Kidney epithelial cell (primary cell): ENCODE measurements at regions not wholly inside any gene's neighbourhood (a gene's known extent, or its start where the extent isn't known, plus 50 kb on each side); places are given as distances from the start of the nearest gene placed in this dataset.

ENCODE experiments used
- DNase-seq: peaks from one replicate; pipeline ENCODE4 v3.0.0-alpha.2; 2010; ENCODE audit warnings: low read depth
- H3K27me3 ChIP-seq: 2 replicates; pipeline ENCODE4 v1.6.0; 2011; ENCODE audit warnings: low read length; ENCODE audit not compliant: control insufficient read depth, insufficient read depth
- H3K36me3 ChIP-seq: 2 replicates; pipeline ENCODE4 v1.5.1; 2011; ENCODE audit warnings: low read length; ENCODE audit not compliant: control insufficient read depth, insufficient read depth
- H3K4me3 ChIP-seq: 2 replicates; pipeline ENCODE4 v1.5.1; 2011; ENCODE audit warnings: low read depth, mild to moderate bottlenecking, control low read depth, low read length
- CTCF ChIP-seq: IDR thresholded peaks from 2 replicates; pipeline ENCODE4 v1.5.1; 2011; ENCODE audit warnings: mild to moderate bottlenecking, moderate library complexity, low read length, control low read depth, inconsistent platforms; ENCODE audit not compliant: insufficient read depth, poor library complexity, severe bottlenecking

DNA sequence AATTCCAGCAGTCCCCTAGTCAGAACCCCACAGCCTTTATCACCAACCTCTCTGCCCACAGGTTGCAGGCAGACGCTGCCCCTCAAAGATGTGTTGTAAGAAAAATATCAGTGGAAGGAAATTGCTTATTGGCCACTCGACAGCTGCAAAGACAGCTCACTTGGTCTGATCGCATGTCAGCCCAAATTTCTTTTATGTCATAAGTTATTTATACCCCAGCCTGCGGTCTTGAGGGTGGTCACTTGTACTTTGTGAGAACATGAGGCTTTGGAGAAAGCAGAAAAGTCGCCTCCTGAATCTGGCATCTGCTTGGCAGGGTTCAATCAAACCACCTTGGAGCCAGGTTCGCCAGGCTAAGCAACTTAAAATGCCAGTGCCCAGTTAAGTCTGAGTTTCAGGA, 236.5 kb upstream of the CDH4 start:
- Histone ChIP-seq H3K27me3 (no peaks in the 10 kb centered on the region), H3K4me3 (no peak overlapping the region), H3K36me3 (no peaks in the 10 kb centered on the region)
- DNase-seq = no peak
- no peak for TF ChIP-seq CTCF

DNA sequence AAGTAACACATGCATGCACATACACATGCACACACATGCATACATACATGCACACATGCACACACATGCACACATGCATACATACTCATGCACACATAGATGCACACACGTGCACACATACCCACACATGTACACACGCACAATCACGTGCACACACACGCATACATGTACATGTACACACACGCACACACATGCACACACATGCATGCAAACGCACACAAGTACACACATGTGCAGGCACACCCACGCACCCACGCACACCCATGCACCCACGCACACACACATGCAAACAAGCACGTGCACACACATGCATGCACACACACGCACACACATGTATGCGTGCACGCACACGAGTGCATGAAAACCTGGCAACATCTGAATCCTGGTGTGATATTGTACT, 232.7 kb upstream of the CDH4 start:
- Histone ChIP-seq H3K4me3 (no peak overlapping the region), H3K36me3 (no peaks in the 10 kb centered on the region), H3K27me3 (no peaks in the 10 kb centered on the region)
- no peak for DNase-seq
- TF ChIP-seq CTCF = no peak

GRCh38 chr20:61023612-61024011, 228.4 kb upstream of the CDH4 start:
- no peak for DNase-seq
- H3K4me3 ChIP-seq = no peak overlapping the region
- H3K36me3 ChIP-seq = no peaks in the 10 kb centered on the region
- no peak for TF ChIP-seq CTCF
- no peaks in the 10 kb centered on the region for H3K27me3 ChIP-seq

DNA sequence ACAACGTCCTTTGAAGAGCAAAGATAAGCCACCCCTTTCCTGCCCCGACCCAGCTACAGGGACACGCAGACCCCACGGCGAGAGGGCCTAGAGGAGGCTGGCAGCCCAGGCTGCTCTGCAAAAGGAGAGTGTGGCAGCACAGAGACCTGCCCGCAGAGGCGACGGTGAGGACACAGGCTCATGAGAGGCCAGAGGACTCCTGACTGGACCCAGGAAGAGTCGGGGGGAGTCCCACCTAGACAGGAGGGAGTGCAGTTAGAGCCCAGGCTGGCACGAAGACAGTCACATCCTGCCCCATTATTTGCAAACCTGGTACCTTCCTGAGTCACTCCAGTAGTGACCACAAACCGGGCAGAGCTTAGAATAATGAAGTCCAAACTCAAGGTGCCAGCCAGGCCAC, 227.7 kb upstream of the CDH4 start:
- H3K36me3 ChIP-seq = no peaks in the 10 kb centered on the region
- H3K27me3 ChIP-seq = no peaks in the 10 kb centered on the region
- no peak overlapping the region for H3K4me3 ChIP-seq
- TF ChIP-seq CTCF = no peak
- no peak for DNase-seq

- no peak for TF ChIP-seq CTCF
- Histone ChIP-seq H3K4me3 (no peak overlapping the region), H3K27me3 (no peaks in the 10 kb centered on the region), H3K36me3 (no peaks in the 10 kb centered on the region)
- no peak for DNase-seq
These were observed 226.5 kb upstream of the CDH4 start for GRCh38 chr20:61025536-61025935.

DNA sequence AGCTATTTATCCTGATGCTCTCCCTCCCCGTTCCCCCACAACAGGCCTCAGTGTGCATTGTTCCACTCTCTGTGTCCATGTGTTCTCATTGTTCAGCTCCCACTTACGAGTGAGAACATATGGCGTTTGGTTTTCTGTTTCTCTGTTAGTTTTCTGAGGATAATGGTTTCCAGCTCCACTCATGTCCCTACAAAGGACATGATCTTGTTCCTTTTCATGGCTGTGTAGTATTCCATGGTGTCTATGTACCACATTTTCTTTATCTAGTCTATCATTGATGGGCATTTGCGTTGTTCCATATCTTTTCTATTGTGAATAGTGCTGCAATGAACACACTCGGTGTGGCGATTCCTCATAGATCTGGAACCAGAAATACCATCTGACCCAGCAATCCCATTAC, 225.9 kb upstream of the CDH4 start:
- no peak for DNase-seq
- Histone ChIP-seq H3K4me3 (no peak overlapping the region), H3K27me3 (no peaks in the 10 kb centered on the region), H3K36me3 (no peaks in the 10 kb centered on the region)
- TF ChIP-seq CTCF = no peak
